Caco-2 (cell line): ENCODE measurements at regions not wholly inside any gene's neighbourhood (a gene's known extent, or its start where the extent isn't known, plus 50 kb on each side); places are given as distances from the start of the nearest gene placed in this dataset.

Source experiments
- BruUV-seq: library from RNA; stranded (reverse); fragments of 400-500 nt; replicated peaks from 2 replicates; lab custom pipeline; 2021; lab: Mats Ljungman, UMichigan
- CTCF ChIA-PET: fragments of 300-600 bp; sonication (Branson Sonifier 250); formaldehyde crosslinking; loops from one replicate; lab custom pipeline; 2022; ENCODE audit warnings: antibody characterized with exemption; lab: Charles Lee
- POLR2A ChIA-PET: fragments of 300-600 bp; sonication (Branson Sonifier 250); formaldehyde crosslinking; loops from one replicate; lab custom pipeline; 2022; ENCODE audit warnings: antibody characterized with exemption; lab: Charles Lee
- DNase-seq, 2 experiments: peaks; one replicate each; pipeline versions ENCODE4 v3.0.0 to v3.0.0-alpha.2; 2020 to 2022
- H3K27me3 ChIP-seq: replicated peaks from 2 replicates; pipeline ENCODE4 v1.6.0; 2011; ENCODE audit warnings: low read length; ENCODE audit not compliant: control insufficient read depth, insufficient read depth
- H3K36me3 ChIP-seq: 2 replicates; pipeline ENCODE4 v1.5.1; 2011; ENCODE audit warnings: low read length; ENCODE audit not compliant: control insufficient read depth, insufficient read depth
- H3K4me1 ChIP-seq: fragments of 250-450 bp; sonication (Bioruptor Pico); 2 replicates; pipeline ENCODE4 v1.5.1; 2020; ENCODE audit warnings: mild to moderate bottlenecking
- H3K4me3 ChIP-seq: 2 replicates; pipeline ENCODE4 v1.5.1; 2011; ENCODE audit warnings: low read depth, mild to moderate bottlenecking, control low read depth, low read length
- H3K9me3 ChIP-seq: fragments of 250-450 bp; sonication (Bioruptor Pico); 2 replicates; pipeline ENCODE4 v1.5.1; 2020; ENCODE audit warnings: mild to moderate bottlenecking, moderate library complexity
- H3K27ac Mint-ChIP-seq: one replicate; pipeline ENCODE4 v1.8.0; 2022; ENCODE audit warnings: mixed read lengths; ENCODE audit not compliant: unreplicated experiment
- H3K27me3 Mint-ChIP-seq: one replicate; pipeline ENCODE4 v1.8.0; 2022; ENCODE audit warnings: mixed read lengths; ENCODE audit not compliant: insufficient read depth, unreplicated experiment
- H3K36me3 Mint-ChIP-seq: one replicate; pipeline ENCODE4 v1.8.0; 2022; ENCODE audit warnings: mild to moderate bottlenecking, mixed read lengths; ENCODE audit not compliant: insufficient read depth, unreplicated experiment
- H3K4me1 Mint-ChIP-seq: one replicate; pipeline ENCODE4 v1.8.0; 2022; ENCODE audit warnings: low read depth, mixed read lengths; ENCODE audit not compliant: unreplicated experiment
- H3K4me3 Mint-ChIP-seq: one replicate; pipeline ENCODE4 v1.8.0; 2022; ENCODE audit warnings: mild to moderate bottlenecking, moderate library complexity, mixed read lengths; ENCODE audit not compliant: unreplicated experiment
- H3K9me3 Mint-ChIP-seq: one replicate; pipeline ENCODE4 v1.8.0; 2022; ENCODE audit warnings: mixed read lengths; ENCODE audit not compliant: unreplicated experiment
- CTCF ChIP-seq, 2 experiments: fragments of 200-600 bp in 1 of 2; IDR thresholded peaks; 1 replicate in 1 of 2; 2 replicates in 1 of 2; pipeline versions ENCODE4 v1.5.1 to v1.8.0; 2011 to 2022; ENCODE audit warnings: antibody characterized with exemption in 1 of 2, control low read depth in 1 of 2, inconsistent platforms in 1 of 2, low read depth in 1 of 2, low read length in 1 of 2, mild to moderate bottlenecking in 1 of 2, moderate library complexity in 1 of 2; ENCODE audit not compliant: insufficient read depth in 1 of 2, severe bottlenecking in 1 of 2, unreplicated experiment in 1 of 2
- intact Hi-C: fragments of 100-400 bp; cut with micrococcal nuclease; formaldehyde crosslinking; loops from one replicate; pipeline ENCODE4 v1.10.0; 2022; ENCODE audit not compliant: unreplicated experiment

- H3K36me3 Mint-ChIP-seq, result no peaks in the 10 kb centered on the region
These were observed 59.9 kb downstream of the GPR65 start for GRCh38 chr14:88064841-88065240.

GRCh38 chr14:88069677-88070076 is 64.7 kb downstream of the GPR65 start:
- BruUV-seq, result no TSS peak
- no peaks in the 10 kb centered on the region for H3K4me1 Mint-ChIP-seq
- Histone ChIP-seq H3K4me3 (no peak overlapping the region), H3K36me3 (no peaks in the 10 kb centered on the region), H3K4me1 (no peaks in the 10 kb centered on the region), H3K27me3 (no peaks in the 10 kb centered on the region), H3K9me3 (no peaks in the 10 kb centered on the region)
- TF ChIP-seq CTCF (IDR thresholded peaks at IDR 0.05; ENCODE audit: insufficient read depth in 1 of 2, low read depth in 1 of 2, low read length in 1 of 2, severe bottlenecking in 1 of 2, unreplicated experiment in 1 of 2), result no peak
- ChIA-PET CTCF (no interaction called here), POLR2A (no interaction called here)
- no peaks in the 10 kb centered on the region for H3K27me3 Mint-ChIP-seq
- H3K4me3 Mint-ChIP-seq, result no peak overlapping the region
- no peak for DNase-seq
- no peaks in the 10 kb centered on the region for H3K36me3 Mint-ChIP-seq
- intact Hi-C loops, result no loop called here
- H3K9me3 Mint-ChIP-seq, result no peaks in the 10 kb centered on the region
- H3K27ac Mint-ChIP-seq, result no peak overlapping the region

More at GRCh38 chr14:88064841-88065240, 59.9 kb downstream of the GPR65 start:
- DNase-seq, result no peak
- no peaks in the 10 kb centered on the region for H3K9me3 ChIP-seq
- H3K4me3 ChIP-seq, result no peak overlapping the region
- Mint-ChIP-seq H3K27ac (no peak overlapping the region), H3K4me3 (no peak overlapping the region), H3K27me3 (peaks cover 4% of the 10 kb centered on the region), H3K4me1 (peaks cover 6% of the 10 kb centered on the region), H3K9me3 (peaks cover 8% of the 10 kb centered on the region)
- no TSS peak for BruUV-seq
- H3K27me3 ChIP-seq, result no peaks in the 10 kb centered on the region
- H3K36me3 ChIP-seq, result no peaks in the 10 kb centered on the region
- ChIA-PET CTCF (no interaction called here), POLR2A (no interaction called here)
- no peaks in the 10 kb centered on the region for H3K4me1 ChIP-seq
- intact Hi-C loops, result no loop called here
- no peak for TF ChIP-seq CTCF (IDR thresholded peaks at IDR 0.05; ENCODE audit: insufficient read depth in 1 of 2, low read depth in 1 of 2, low read length in 1 of 2, severe bottlenecking in 1 of 2, unreplicated experiment in 1 of 2)

- no peak overlapping the region for H3K4me3 Mint-ChIP-seq
- peaks cover 2% of the 10 kb centered on the region for H3K27me3 Mint-ChIP-seq
- Histone ChIP-seq H3K4me1 (no peaks in the 10 kb centered on the region), H3K36me3 (no peaks in the 10 kb centered on the region), H3K9me3 (no peaks in the 10 kb centered on the region), H3K4me3 (no peak overlapping the region), H3K27me3 (no peaks in the 10 kb centered on the region)
- no TSS peak for BruUV-seq
- POLR2A ChIA-PET, result no interaction called here
- H3K9me3 Mint-ChIP-seq, result no peaks in the 10 kb centered on the region
- no peaks in the 10 kb centered on the region for H3K36me3 Mint-ChIP-seq
- no peak overlapping the region for H3K27ac Mint-ChIP-seq
- no peaks in the 10 kb centered on the region for H3K4me1 Mint-ChIP-seq
- CTCF ChIA-PET, result no interaction called here
- intact Hi-C loops, result no loop called here
- DNase-seq, result no peak
- no peak for TF ChIP-seq CTCF (IDR thresholded peaks at IDR 0.05; ENCODE audit: insufficient read depth in 1 of 2, low read depth in 1 of 2, low read length in 1 of 2, severe bottlenecking in 1 of 2, unreplicated experiment in 1 of 2)
These were observed 70.5 kb downstream of the GPR65 start for GRCh38 chr14:88075269-88075981.
